GM13976 (cell line): ENCODE measurements at regions not wholly inside any gene's neighbourhood (a gene's known extent, or its start where the extent isn't known, plus 50 kb on each side); places are given as distances from the start of the nearest gene placed in this dataset.

Experiments
- DNase-seq: peaks from one replicate; pipeline ENCODE4 v3.0.0; 2012; ENCODE audit warnings: low spot score
- in situ Hi-C: fragments of 300-500 bp; cut with MboI; formaldehyde crosslinking; loops from one replicate; pipeline ENCODE4 v1.12.0; 2022; ENCODE audit warnings: low sequenced_read_pairs, mixed read lengths, inconsistent platforms; ENCODE audit not compliant: unreplicated experiment
- TF ChIP-seq, protein P1 (sequence below): IDR thresholded peaks from 2 replicates; pipeline ENCODE4 v1.5.1; 2012; ENCODE audit warnings: borderline replicate concordance, mild to moderate bottlenecking; ENCODE audit not compliant: insufficient read depth; ENCODE audit errors: extremely low read depth, missing control alignments, control extremely low read depth

DNA sequence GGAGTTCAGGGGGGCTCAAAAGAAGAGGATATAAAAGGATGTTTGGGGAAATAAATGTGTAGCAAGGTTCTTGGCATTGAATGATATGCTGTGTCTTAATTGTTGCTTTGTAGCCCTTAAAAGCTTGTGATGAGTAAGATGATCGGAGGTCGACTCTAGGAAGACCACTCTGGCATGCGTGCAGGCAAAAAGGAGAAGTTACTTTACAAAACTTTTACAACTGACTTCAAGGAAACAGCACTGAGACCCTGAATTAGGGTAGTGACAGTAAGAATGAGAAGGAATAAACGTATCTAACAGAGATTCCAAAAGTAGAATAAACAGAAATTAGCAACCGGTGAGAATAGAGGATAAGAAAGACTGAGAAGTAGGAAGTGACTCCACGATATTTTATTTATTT, 228.7 kb upstream of the TANK start:
- in situ Hi-C loops, result no loop called here
- DNase-seq, result no peak
- TF ChIP-seq, protein P1, sequence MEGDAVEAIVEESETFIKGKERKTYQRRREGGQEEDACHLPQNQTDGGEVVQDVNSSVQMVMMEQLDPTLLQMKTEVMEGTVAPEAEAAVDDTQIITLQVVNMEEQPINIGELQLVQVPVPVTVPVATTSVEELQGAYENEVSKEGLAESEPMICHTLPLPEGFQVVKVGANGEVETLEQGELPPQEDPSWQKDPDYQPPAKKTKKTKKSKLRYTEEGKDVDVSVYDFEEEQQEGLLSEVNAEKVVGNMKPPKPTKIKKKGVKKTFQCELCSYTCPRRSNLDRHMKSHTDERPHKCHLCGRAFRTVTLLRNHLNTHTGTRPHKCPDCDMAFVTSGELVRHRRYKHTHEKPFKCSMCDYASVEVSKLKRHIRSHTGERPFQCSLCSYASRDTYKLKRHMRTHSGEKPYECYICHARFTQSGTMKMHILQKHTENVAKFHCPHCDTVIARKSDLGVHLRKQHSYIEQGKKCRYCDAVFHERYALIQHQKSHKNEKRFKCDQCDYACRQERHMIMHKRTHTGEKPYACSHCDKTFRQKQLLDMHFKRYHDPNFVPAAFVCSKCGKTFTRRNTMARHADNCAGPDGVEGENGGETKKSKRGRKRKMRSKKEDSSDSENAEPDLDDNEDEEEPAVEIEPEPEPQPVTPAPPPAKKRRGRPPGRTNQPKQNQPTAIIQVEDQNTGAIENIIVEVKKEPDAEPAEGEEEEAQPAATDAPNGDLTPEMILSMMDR, result no peak

DNA sequence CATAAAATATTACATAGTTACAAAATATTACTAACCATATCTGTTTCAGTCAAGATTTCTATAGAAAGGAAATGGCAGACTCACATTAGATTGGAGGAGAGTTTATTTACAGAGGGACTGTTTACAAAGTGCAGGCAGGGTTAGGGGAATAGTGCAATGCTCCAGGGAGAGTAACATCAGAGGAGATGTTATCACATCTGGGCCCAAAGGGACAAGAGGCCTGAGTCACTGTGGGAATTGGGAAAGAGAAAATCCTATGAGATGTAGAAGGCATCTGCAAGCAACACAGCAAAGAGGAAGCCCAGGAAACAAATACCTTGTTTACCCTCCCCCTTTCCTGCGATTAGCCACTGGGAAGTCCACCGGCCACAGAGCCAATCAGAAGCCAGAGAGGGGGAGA, 227.3 kb upstream of the TANK start:
- TF ChIP-seq, protein P1, result no peak
- no peak for DNase-seq
- in situ Hi-C loops, result no loop called here

DNA sequence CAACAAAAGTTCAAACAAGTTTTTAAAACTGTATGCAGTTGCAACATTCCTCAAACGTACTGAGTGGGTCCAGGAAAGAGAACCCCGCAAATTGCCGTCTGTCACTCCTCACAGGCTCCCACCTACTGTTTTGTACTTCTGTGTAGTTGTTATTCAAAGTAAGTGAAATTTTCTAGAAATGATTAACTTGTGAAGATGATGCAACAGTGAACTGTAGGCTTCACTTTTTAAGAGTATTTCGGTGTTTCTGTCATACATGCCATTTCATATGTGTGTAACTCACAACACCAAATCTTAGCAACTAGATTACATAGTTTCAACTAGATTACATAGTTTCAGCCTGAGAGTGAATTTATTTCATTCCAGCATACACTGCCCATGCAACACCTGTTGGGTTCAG, 226.0 kb upstream of the TANK start:
- TF ChIP-seq, protein P1, result no peak
- DNase-seq, result no peak
- in situ Hi-C loops, result no loop called here

GRCh38 chr2:160934991-160935390, 225.2 kb upstream of the TANK start:
- DNase-seq, result no peak
- TF ChIP-seq, protein P1, result no peak
- in situ Hi-C loops, result no loop called here

- TF ChIP-seq, protein P1, result no peak
- in situ Hi-C loops, result no loop called here
- DNase-seq, result no peak
These were observed 224.0 kb upstream of the TANK start for GRCh38 chr2:160936044-160936806.

DNA sequence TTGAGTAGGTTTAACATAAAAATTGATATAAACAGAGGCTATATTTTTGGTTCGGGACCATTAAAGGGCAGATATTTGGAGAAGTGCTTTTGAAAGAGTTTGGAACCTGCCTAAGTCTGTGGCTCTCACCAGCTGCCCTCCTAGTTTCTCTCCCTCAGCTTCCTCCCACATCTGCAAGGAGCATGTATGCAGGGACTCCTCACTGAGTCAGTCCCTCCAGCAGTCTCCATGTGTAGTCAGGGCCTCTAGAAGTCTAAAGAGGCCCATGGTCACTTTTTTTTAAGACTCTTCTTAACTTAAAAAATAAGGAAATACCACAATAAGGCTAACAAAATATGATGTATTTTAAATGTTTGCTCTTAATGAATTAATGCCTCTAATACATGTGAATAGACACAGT, 220.0 kb upstream of the TANK start:
- no peak for DNase-seq
- in situ Hi-C loops, result no loop called here

More for the DNA sequence above, 220.0 kb upstream of the TANK start:
- TF ChIP-seq, protein P1, result no peak
